ENCODE measurements at regions not wholly inside any gene's neighbourhood (a gene's known extent, or its start where the extent isn't known, plus 50 kb on each side); places are given as distances from the start of the nearest gene placed in this dataset.
"Not testable (repeated sequence)": the region's sequence is repeated elsewhere in the genome, so short reads cannot be mapped to it uniquely, and the experiment has no call there.

DNA sequence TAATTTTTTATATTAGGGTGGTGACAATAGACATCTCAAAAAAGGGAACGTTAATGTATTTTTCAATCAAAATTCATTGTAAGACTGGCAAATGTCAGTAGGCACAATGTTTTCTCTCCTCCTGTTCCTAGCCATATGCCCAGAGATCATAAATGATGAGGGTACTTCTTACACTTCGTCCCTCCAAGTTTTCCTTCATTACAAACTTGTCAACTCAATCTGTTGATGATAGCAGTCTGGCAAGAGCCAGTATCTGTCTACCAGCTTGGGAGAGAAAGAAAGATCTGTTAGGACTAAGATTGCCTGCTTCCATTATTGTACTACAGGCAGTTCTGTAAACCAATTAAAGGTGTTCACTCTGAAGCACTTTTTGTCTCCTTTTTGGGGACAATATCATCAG, 130.9 kb upstream of the DAAM1 start:
- DNase-seq: no peak
- intact Hi-C loops (cut with micrococcal nuclease): no loop called here
- no peaks in the 10 kb centered on the region for H3K27me3 Mint-ChIP-seq
- H3K27ac Mint-ChIP-seq: no peak overlapping the region
- no peak overlapping the region for H3K4me3 Mint-ChIP-seq
- H3K4me1 Mint-ChIP-seq: no peaks in the 10 kb centered on the region
- no peaks in the 10 kb centered on the region for H3K36me3 Mint-ChIP-seq (ENCODE audit: low read depth)
- no peaks in the 10 kb centered on the region for H3K9me3 Mint-ChIP-seq

GRCh38 chr14:59058776-59059175, 129.7 kb upstream of the DAAM1 start:
- H3K4me1 Mint-ChIP-seq; H3K9me3 Mint-ChIP-seq; H3K4me3 Mint-ChIP-seq; H3K27me3 Mint-ChIP-seq; H3K27ac Mint-ChIP-seq; H3K36me3 Mint-ChIP-seq (ENCODE audit: low read depth); DNase-seq; intact Hi-C loops (cut with micrococcal nuclease): not testable (repeated sequence)

DNA sequence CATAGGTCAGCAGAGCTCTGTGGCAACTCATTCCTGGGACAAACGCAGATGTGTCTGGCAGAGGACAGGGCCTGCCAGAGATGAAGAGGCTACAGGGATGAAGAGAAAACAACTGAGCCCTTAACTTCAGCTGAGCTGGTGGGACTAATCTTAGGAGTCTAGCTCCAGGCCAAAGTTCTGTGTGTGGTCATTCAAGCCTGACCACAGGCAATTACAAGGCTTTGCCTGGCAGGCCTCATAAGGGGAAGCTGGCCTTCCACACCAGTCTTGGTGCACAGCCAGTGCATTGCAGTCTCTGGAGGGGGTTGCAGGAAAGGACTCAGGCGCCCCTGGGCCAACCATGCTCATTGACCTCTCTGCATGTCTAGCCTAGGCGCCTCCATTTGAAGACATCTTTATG, 127.6 kb upstream of the DAAM1 start:
- H3K4me1 Mint-ChIP-seq: no peaks in the 10 kb centered on the region
- DNase-seq: no peak
- H3K36me3 Mint-ChIP-seq (ENCODE audit: low read depth): no peaks in the 10 kb centered on the region
- no peaks in the 10 kb centered on the region for H3K9me3 Mint-ChIP-seq
- peaks cover 4% of the 10 kb centered on the region for H3K27me3 Mint-ChIP-seq
- H3K27ac Mint-ChIP-seq: no peak overlapping the region
- intact Hi-C loops (cut with micrococcal nuclease): no loop called here
- no peak overlapping the region for H3K4me3 Mint-ChIP-seq

DNA sequence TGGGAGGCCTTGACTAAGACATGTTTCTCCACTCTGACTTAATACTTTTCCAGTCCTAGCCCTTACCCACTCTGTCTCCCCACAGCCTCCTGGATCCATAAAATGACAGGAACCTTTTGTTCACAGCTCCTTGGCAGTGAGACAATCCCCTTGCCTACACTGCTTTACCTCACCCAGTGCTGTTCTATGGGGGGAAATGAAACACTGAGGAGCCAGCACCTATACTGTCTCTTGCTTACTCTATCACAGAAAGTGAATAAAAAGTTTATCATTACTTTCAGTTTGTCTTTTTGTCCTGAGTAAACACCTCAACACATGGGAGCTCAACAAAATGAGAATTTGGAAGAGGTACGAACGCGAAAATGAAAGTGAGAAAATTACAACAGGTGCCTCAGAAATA, 127.2 kb upstream of the DAAM1 start:
- Mint-ChIP-seq H3K9me3 (no peaks in the 10 kb centered on the region), H3K36me3 (ENCODE audit: low read depth) (no peaks in the 10 kb centered on the region), H3K4me1 (no peaks in the 10 kb centered on the region), H3K27ac (no peak overlapping the region), H3K27me3 (peaks cover 4% of the 10 kb centered on the region), H3K4me3 (no peak overlapping the region)
- intact Hi-C loops (cut with micrococcal nuclease): no loop called here
- DNase-seq: no peak

GRCh38 chr14:59063259-59063658, 125.2 kb upstream of the DAAM1 start:
- Mint-ChIP-seq H3K27ac (no peak overlapping the region), H3K4me1 (no peaks in the 10 kb centered on the region), H3K4me3 (no peak overlapping the region), H3K36me3 (ENCODE audit: low read depth) (no peaks in the 10 kb centered on the region), H3K9me3 (no peaks in the 10 kb centered on the region), H3K27me3 (peaks cover 4% of the 10 kb centered on the region)
- no peak for DNase-seq
- intact Hi-C loops (cut with micrococcal nuclease): no loop called here

DNA sequence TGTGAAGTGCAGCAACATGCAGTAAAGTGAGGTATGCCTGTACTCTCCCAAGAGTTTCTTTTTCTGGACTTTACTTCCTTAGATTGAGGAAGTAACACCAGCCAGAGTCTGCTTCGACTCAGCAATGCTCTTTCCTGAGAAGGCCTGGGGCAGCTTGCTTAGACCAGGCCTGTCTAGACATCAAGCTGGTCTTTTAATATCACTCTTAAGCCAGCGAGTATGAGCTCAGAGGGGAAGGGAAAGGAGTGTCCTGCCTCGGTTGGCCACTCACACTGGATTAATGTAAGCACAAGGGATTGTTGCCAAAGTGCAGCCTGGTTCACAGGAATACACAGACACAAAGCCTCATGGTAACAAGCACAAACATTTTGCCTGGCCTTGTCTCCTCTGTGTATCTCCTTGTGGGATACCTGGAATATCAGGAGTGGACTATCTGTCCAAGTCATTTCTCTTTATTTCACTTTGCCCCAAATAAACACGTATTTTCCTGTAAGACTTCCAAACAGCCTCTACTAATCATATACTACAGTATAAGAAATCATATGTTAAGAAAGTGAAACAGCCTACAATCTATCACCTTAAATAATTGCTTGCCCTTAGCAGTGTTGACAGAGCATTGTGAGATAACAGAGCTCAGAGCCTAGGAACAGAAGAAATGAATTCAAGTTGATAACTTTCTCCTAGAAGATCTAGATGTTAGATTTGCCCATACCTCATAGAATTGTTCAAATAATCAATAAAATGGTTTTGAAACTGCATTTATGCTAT, 121.2 kb upstream of the DAAM1 start:
- Mint-ChIP-seq H3K27me3 (peaks cover 5% of the 10 kb centered on the region), H3K36me3 (ENCODE audit: low read depth) (no peaks in the 10 kb centered on the region), H3K4me1 (no peaks in the 10 kb centered on the region), H3K4me3 (no peak overlapping the region), H3K27ac (no peak overlapping the region), H3K9me3 (no peaks in the 10 kb centered on the region)
- intact Hi-C loops (cut with micrococcal nuclease): no loop called here
- DNase-seq: no peak

GRCh38 chr14:59069163-59069854, 119.2 kb upstream of the DAAM1 start:
- H3K9me3 Mint-ChIP-seq: no peaks in the 10 kb centered on the region
- DNase-seq: no peak
- intact Hi-C loops (cut with micrococcal nuclease): no loop called here
- no peaks in the 10 kb centered on the region for H3K4me1 Mint-ChIP-seq
- no peaks in the 10 kb centered on the region for H3K36me3 Mint-ChIP-seq (ENCODE audit: low read depth)
- H3K27me3 Mint-ChIP-seq: peaks cover 6% of the 10 kb centered on the region
- no peak overlapping the region for H3K27ac Mint-ChIP-seq
- H3K4me3 Mint-ChIP-seq: no peak overlapping the region

DNA sequence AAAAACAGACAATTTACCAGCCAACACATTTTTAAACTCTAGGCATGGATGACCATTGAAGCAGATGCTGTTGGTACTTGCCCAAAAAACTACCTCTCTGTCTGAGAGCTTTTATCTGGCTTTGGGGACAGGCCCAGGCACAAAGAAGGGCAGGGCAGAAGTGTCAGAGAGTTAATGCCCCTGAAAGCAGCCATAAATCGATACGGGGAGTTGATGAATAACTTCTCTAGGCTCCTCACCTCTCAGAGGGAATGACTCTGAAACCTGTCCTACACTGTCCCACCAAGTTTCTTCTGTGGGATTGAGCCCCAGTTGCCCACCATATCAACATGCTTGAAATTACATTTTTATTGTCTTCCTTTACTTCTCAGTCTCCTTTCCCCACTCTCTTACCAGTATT, 113.0 kb upstream of the DAAM1 start:
- Mint-ChIP-seq H3K27ac (no peak overlapping the region), H3K9me3 (no peaks in the 10 kb centered on the region), H3K4me1 (no peaks in the 10 kb centered on the region), H3K4me3 (no peak overlapping the region), H3K27me3 (peaks cover 18% of the 10 kb centered on the region), H3K36me3 (ENCODE audit: low read depth) (no peaks in the 10 kb centered on the region)
- intact Hi-C loops (cut with micrococcal nuclease): no loop called here
- DNase-seq: no peak

- intact Hi-C loops (cut with micrococcal nuclease): no loop called here
Measured at GRCh38 chr14:59081720-59082119, 106.7 kb upstream of the DAAM1 start.

GRCh38 chr14:59085207-59085739, 103.2 kb upstream of the DAAM1 start:
- DNase-seq: no peak
- intact Hi-C loops (cut with micrococcal nuclease): no loop called here
- Mint-ChIP-seq H3K4me1 (no peaks in the 10 kb centered on the region), H3K36me3 (ENCODE audit: low read depth) (no peaks in the 10 kb centered on the region), H3K9me3 (no peaks in the 10 kb centered on the region), H3K4me3 (no peak overlapping the region), H3K27ac (no peak overlapping the region), H3K27me3 (peaks cover 8% of the 10 kb centered on the region)

More at GRCh38 chr14:59081720-59082119, 106.7 kb upstream of the DAAM1 start:
- no peak overlapping the region for H3K4me3 Mint-ChIP-seq
- H3K4me1 Mint-ChIP-seq: no peaks in the 10 kb centered on the region
- DNase-seq: no peak
- H3K9me3 Mint-ChIP-seq: no peaks in the 10 kb centered on the region
- H3K27ac Mint-ChIP-seq: no peak overlapping the region
- H3K27me3 Mint-ChIP-seq: peaks cover 19% of the 10 kb centered on the region
- H3K36me3 Mint-ChIP-seq (ENCODE audit: low read depth): no peaks in the 10 kb centered on the region

- Mint-ChIP-seq H3K4me3 (no peak overlapping the region), H3K27ac (no peak overlapping the region), H3K9me3 (no peaks in the 10 kb centered on the region), H3K27me3 (peaks cover 8% of the 10 kb centered on the region), H3K36me3 (ENCODE audit: low read depth) (no peaks in the 10 kb centered on the region), H3K4me1 (no peaks in the 10 kb centered on the region)
- intact Hi-C loops (cut with micrococcal nuclease): no loop called here
- no peak for DNase-seq
Measured at GRCh38 chr14:59086241-59086882, 102.1 kb upstream of the DAAM1 start.

- no peak overlapping the region for H3K27ac Mint-ChIP-seq
- intact Hi-C loops (cut with micrococcal nuclease): no loop called here
- H3K27me3 Mint-ChIP-seq: peaks cover 10% of the 10 kb centered on the region
Measured at GRCh38 chr14:59087240-59087639, 101.2 kb upstream of the DAAM1 start.

DNA sequence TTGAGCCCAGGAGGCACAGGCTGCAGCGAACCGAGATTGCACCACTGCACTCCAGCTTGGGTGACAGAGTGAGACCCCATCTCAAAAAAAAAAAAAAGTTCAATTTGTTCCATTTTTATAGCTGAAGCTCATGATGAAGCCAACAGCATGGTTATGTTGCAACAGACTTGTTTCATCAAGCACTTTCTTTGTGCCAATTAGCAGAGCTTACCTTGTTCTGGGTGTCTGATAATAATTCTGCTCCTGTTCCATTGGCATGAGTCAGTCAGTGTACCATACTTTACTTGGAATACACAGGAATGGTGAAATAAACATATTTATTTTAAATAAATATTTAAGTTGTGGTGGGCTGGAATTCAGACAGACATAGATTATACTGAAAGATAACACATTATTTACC, 100.8 kb upstream of the DAAM1 start:
- H3K4me1 Mint-ChIP-seq: no peaks in the 10 kb centered on the region

More at GRCh38 chr14:59087240-59087639, 101.2 kb upstream of the DAAM1 start:
- no peak overlapping the region for H3K4me3 Mint-ChIP-seq
- no peaks in the 10 kb centered on the region for H3K36me3 Mint-ChIP-seq (ENCODE audit: low read depth)
- H3K4me1 Mint-ChIP-seq: no peaks in the 10 kb centered on the region
- no peaks in the 10 kb centered on the region for H3K9me3 Mint-ChIP-seq
- no peak for DNase-seq

DNA sequence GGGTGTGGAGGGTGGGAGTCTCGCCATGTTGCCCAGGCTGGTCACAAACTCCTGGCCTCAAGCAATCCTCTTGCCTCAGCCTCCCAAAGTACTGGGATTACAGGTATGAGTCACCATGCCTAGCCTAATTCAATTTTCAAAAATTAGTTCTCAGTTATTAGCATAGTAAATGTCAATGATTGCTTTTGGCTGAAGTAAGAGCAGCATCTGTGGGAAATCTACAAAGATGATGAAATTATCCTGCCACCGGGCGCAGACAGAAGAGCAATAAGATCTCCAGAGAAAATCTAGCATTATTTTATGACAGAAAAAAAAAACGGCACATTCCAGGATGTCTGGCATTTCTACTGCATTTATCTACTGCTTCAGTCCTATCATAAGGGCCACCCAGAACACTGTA, 97.9 kb upstream of the DAAM1 start:
- Mint-ChIP-seq H3K9me3 (no peaks in the 10 kb centered on the region), H3K4me3 (no peak overlapping the region), H3K27ac (no peak overlapping the region), H3K36me3 (ENCODE audit: low read depth) (no peaks in the 10 kb centered on the region), H3K4me1 (no peaks in the 10 kb centered on the region), H3K27me3 (peaks cover 5% of the 10 kb centered on the region)
- intact Hi-C loops (cut with micrococcal nuclease): no loop called here
- DNase-seq: no peak

More for the DNA sequence above, 100.8 kb upstream of the DAAM1 start:
- no peak for DNase-seq
- Mint-ChIP-seq H3K9me3 (no peaks in the 10 kb centered on the region), H3K4me3 (no peak overlapping the region), H3K36me3 (ENCODE audit: low read depth) (no peaks in the 10 kb centered on the region), H3K27ac (no peak overlapping the region), H3K27me3 (peaks cover 10% of the 10 kb centered on the region)
- intact Hi-C loops (cut with micrococcal nuclease): no loop called here

Measured in activated CD4-positive, alpha-beta T cell treated with anti-CD3 and anti-CD28 coated beads, Interleukin-2, amount 10 ng/mL, durations not matched to agents 24 days and 14 days (primary cell).